ENCODE measurements at regions not wholly inside any gene's neighbourhood (a gene's known extent, or its start where the extent isn't known, plus 50 kb on each side); places are given as distances from the start of the nearest gene placed in this dataset.
"Not testable (repeated sequence)": the region's sequence is repeated elsewhere in the genome, so short reads cannot be mapped to it uniquely, and the experiment has no call there.

- DNase-seq, result no peak
Observed at GRCh38 chr3:16056217-16056616, 118.3 kb upstream of the GALNT15 start.

- DNase-seq, result no peak
Observed at GRCh38 chr3:16058521-16058920, 116.0 kb upstream of the GALNT15 start.

- no peak for DNase-seq
Observed at GRCh38 chr3:16059081-16059537, 115.4 kb upstream of the GALNT15 start.

- no peak for DNase-seq
Observed at GRCh38 chr3:16059711-16060357, 114.6 kb upstream of the GALNT15 start.

- no peak for DNase-seq
Observed at GRCh38 chr3:16060358-16060852, 114.1 kb upstream of the GALNT15 start.

- DNase-seq, result no peak
Observed at GRCh38 chr3:16060945-16061344, 113.5 kb upstream of the GALNT15 start.

- no peak for DNase-seq
Observed at GRCh38 chr3:16061491-16061890, 113.0 kb upstream of the GALNT15 start.

GRCh38 chr3:16063603-16064002 lies 110.9 kb upstream of the GALNT15 start:
- DNase-seq, result no peak

- DNase-seq, result no peak
Observed at GRCh38 chr3:16064642-16065414, 109.7 kb upstream of the GALNT15 start.

- no peak for DNase-seq
Observed at GRCh38 chr3:16066545-16066944, 107.9 kb upstream of the GALNT15 start.

- no peak for DNase-seq
Observed at GRCh38 chr3:16066975-16067374, 107.5 kb upstream of the GALNT15 start.

- DNase-seq, result no peak
Observed at GRCh38 chr3:16067837-16068471, 106.5 kb upstream of the GALNT15 start.

GRCh38 chr3:16069149-16069922 lies 105.1 kb upstream of the GALNT15 start:
- DNase-seq, result no peak

GRCh38 chr3:16070707-16071106 lies 103.8 kb upstream of the GALNT15 start:
- no peak for DNase-seq

- DNase-seq, result no peak
Observed at GRCh38 chr3:16071206-16071605, 103.3 kb upstream of the GALNT15 start.

GRCh38 chr3:16072420-16073110 lies 101.9 kb upstream of the GALNT15 start:
- DNase-seq, result no peak

- DNase-seq, result no peak
Observed at GRCh38 chr3:16073203-16073602, 101.3 kb upstream of the GALNT15 start.

- DNase-seq, result not testable (repeated sequence)
Observed at GRCh38 chr3:16073990-16074671, 100.3 kb upstream of the GALNT15 start.

- no peak for DNase-seq
Observed at GRCh38 chr3:16075647-16076046, 98.8 kb upstream of the GALNT15 start.

- no peak for DNase-seq
Observed at GRCh38 chr3:16076564-16076963, 97.9 kb upstream of the GALNT15 start.

- not testable (repeated sequence) for DNase-seq
Observed at GRCh38 chr3:16077146-16077545, 97.3 kb upstream of the GALNT15 start.

- DNase-seq, result not testable (repeated sequence)
Observed at GRCh38 chr3:16077681-16078080, 96.8 kb upstream of the GALNT15 start.

Data from stimulated activated CD8-positive, alpha-beta memory T cell treated with anti-CD3 and anti-CD28 coated beads, Interleukin-4, amount 100 ng/mL, for 48 hours (primary cell).